ENCODE measurements at regions not wholly inside any gene's neighbourhood (a gene's known extent, or its start where the extent isn't known, plus 50 kb on each side); places are given as distances from the start of the nearest gene placed in this dataset.

- no peak overlapping the region for H3K4me3 ChIP-seq
- ATAC-seq (no peak), DNase-seq (ENCODE audit: low spot score) (no peak)
- Mint-ChIP-seq H3K36me3 (ENCODE audit: low read depth) (no peaks in the 10 kb centered on the region), H3K27me3 (ENCODE audit: insufficient read depth, low read depth, poor library complexity) (no peaks in the 10 kb centered on the region), H3K9me3 (no peaks in the 10 kb centered on the region), H3K27ac (no peak overlapping the region), H3K4me3 (no peak overlapping the region), H3K4me1 (no peaks in the 10 kb centered on the region)
- no peak overlapping the region; the same call in 1 of the 2 replicates for H2AFZ ChIP-seq
- H3K9me2 ChIP-seq (ENCODE audit: insufficient read depth): no peaks in the 10 kb centered on the region
- H4K20me1 ChIP-seq (replicated peaks; ENCODE audit: insufficient read depth): no peaks in the 10 kb centered on the region
- TF ChIP-seq CTCF (conservative IDR thresholded peaks at IDR 0.05; ENCODE audit: low read depth in 2 of 2) (no peak), ZNF462 (CRISPR knock-in tag; IDR thresholded peaks at IDR 0.05) (no peak), REST (IDR thresholded peaks at IDR 0.05; ENCODE audit: unreplicated experiment) (no peak), NANOG (IDR thresholded peaks at IDR 0.05; ENCODE audit: borderline replicate concordance) (no peak), EZH2phosphoT487 (IDR thresholded peaks at IDR 0.05; ENCODE audit: unreplicated experiment) (no peak), STAT1 (IDR thresholded peaks at IDR 0.05; ENCODE audit: unreplicated experiment) (no peak), JUNB (IDR thresholded peaks at IDR 0.05; ENCODE audit: unreplicated experiment) (no peak), ZNF114 (CRISPR knock-in tag; IDR thresholded peaks at IDR 0.05) (no peak), ETS1 (IDR thresholded peaks at IDR 0.05) (no peak), EZH2 (IDR thresholded peaks at IDR 0.05; ENCODE audit: low read depth, unreplicated experiment) (no peak), POLR2AphosphoS5 (IDR thresholded peaks at IDR 0.05; ENCODE audit: low read depth) (no peak), CREB1 (CRISPR knock-in tag; IDR thresholded peaks at IDR 0.05; ENCODE audit: low read depth) (no peak), ZNF331 (CRISPR knock-in tag; IDR thresholded peaks at IDR 0.05; ENCODE audit: low read depth) (no peak)
- H3F3A ChIP-seq (replicated peaks; ENCODE audit: low read depth): no peaks in the 10 kb centered on the region
- H3K36me3 ChIP-seq (ENCODE audit: insufficient read depth): no peaks in the 10 kb centered on the region
- no peaks in the 10 kb centered on the region for H3K79me2 ChIP-seq (replicated peaks; ENCODE audit: insufficient read depth)
- no peaks in the 10 kb centered on the region for H3K27me3 ChIP-seq (ENCODE audit: insufficient read depth)
- no peaks in the 10 kb centered on the region for H3K4me1 ChIP-seq (ENCODE audit: insufficient read depth)
- no peak overlapping the region for H3K4me2 ChIP-seq
- no peak overlapping the region for H3K27ac ChIP-seq (ENCODE audit: low read depth)
These were observed 277.2 kb downstream of the FRK start for GRCh38 chr6:115783402-115784061.

All from GM23338 (cell line).